GM10248 (cell line): ENCODE measurements at regions not wholly inside any gene's neighbourhood (a gene's known extent, or its start where the extent isn't known, plus 50 kb on each side); places are given as distances from the start of the nearest gene placed in this dataset.

Experiments
- CTCF ChIA-PET: fragments of 300-600 bp; sonication (Branson Sonifier 250); formaldehyde crosslinking; extraction: SDS; loops from one replicate; lab custom pipeline; 2021; ENCODE audit warnings: antibody characterized with exemption; lab: Yijun Ruan, JAX
- POLR2A ChIA-PET: fragments of 350-650 bp; sonication (Branson Sonifier 250); formaldehyde crosslinking; extraction: SDS; loops from one replicate; lab custom pipeline; 2020; ENCODE audit warnings: antibody characterized with exemption; lab: Yijun Ruan, JAX
- DNase-seq: peaks from one replicate; pipeline ENCODE4 v3.0.0; 2012; ENCODE audit errors: extremely low spot score
- TF ChIP-seq, protein P1 (sequence below): IDR thresholded peaks from 2 replicates; pipeline ENCODE4 v1.5.1; 2012; ENCODE audit warnings: mild to moderate bottlenecking, low read depth; ENCODE audit errors: extremely low read depth, missing control alignments, control extremely low read depth

DNA sequence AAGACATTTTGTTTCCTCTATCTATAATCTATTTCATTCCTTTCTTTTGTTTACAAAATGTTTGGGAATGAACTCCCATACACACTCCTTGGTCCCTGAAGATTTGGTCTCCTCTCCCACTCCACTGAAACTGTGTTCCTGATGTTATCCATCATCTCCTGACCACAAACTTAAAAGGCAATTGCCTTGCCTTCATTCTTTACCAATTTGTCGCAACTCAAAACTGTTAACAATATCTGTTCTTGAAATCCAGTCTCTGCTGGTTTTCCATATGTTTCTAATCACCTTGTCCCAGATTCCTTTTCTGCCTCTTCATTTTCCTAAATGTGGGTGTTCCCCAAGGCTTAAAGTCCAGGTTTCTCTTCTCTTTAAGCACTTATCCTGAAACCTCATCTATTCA lies 262.2 kb upstream of the TTC29 start:
- TF ChIP-seq, protein P1, sequence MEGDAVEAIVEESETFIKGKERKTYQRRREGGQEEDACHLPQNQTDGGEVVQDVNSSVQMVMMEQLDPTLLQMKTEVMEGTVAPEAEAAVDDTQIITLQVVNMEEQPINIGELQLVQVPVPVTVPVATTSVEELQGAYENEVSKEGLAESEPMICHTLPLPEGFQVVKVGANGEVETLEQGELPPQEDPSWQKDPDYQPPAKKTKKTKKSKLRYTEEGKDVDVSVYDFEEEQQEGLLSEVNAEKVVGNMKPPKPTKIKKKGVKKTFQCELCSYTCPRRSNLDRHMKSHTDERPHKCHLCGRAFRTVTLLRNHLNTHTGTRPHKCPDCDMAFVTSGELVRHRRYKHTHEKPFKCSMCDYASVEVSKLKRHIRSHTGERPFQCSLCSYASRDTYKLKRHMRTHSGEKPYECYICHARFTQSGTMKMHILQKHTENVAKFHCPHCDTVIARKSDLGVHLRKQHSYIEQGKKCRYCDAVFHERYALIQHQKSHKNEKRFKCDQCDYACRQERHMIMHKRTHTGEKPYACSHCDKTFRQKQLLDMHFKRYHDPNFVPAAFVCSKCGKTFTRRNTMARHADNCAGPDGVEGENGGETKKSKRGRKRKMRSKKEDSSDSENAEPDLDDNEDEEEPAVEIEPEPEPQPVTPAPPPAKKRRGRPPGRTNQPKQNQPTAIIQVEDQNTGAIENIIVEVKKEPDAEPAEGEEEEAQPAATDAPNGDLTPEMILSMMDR, result no peak
- ChIA-PET CTCF (interaction anchor here (1.1 to 1.8 kb wide), 2 partner anchors 10 to 13 kb away, joined by 3 to 4 read pairs; no protein-coding TSS in a partner anchor), POLR2A (no interaction called here)
- DNase-seq, result no peak

DNA sequence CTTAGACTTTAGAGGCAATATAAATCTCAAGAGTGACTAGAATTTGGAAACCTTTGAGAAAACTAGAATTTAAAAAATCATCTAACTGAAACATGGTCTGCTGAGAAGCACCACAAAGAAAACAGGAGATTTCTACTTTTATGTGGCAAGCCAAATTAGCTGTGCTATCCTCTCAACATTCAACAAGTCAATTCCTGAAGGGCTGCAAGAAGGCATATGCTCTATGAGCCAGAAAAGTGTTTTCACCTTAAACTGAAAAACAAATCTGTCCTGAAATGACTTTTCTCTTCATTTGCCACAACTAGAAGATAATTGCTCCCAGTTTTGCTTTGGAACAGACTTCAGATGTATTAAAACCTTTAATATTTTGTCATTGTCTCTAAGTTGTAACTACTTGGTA lies 263.2 kb upstream of the EDNRA start:
- TF ChIP-seq, protein P1, result no peak
- no peak for DNase-seq
- ChIA-PET POLR2A (no interaction called here), CTCF (interaction anchor here (0.8 kb wide), 1 partner anchor 11 kb away, joined by 4 read pairs; no protein-coding TSS in a partner anchor)

DNA sequence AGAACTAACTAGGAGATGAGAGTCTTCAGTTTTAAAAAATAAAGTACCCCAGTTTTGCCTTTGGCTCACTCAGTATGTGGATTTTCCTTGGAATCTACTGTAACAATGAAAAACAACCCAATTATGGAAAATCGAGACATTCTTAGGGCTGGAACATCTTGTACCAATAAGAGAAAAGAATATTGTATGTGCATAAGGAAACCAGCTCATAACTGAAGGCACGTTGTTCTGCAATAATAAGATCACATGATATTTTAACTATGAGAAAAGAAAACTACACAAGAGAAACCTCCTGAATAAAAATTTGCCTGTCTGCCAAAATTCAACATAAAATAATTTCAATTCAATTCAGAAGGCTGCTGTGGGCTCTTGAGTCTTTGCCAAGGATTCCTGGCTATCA lies 261.8 kb upstream of the EDNRA start:
- TF ChIP-seq, protein P1, result no peak
- no peak for DNase-seq
- ChIA-PET CTCF (no interaction called here), POLR2A (no interaction called here)

DNA sequence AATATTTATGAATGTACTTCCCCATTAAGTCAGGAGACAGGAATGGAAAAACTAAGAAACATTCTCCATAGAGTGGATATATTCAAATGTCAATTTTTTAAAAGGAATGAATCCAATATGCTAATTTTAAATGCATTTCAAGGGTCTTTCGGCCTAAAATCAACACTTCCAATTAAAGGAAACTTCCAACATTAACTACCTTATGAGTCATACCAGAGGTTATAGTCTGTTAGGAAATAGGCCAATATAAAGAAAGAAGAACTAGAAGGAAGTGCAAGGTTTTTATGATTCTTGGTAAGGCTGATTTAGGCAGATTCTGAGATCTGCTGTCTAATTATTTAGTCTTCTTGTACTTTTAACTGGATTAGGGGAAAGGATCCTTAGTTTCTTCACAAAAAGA lies 260.1 kb upstream of the EDNRA start:
- TF ChIP-seq, protein P1, result no peak
- POLR2A ChIA-PET, result no interaction called here

DNA sequence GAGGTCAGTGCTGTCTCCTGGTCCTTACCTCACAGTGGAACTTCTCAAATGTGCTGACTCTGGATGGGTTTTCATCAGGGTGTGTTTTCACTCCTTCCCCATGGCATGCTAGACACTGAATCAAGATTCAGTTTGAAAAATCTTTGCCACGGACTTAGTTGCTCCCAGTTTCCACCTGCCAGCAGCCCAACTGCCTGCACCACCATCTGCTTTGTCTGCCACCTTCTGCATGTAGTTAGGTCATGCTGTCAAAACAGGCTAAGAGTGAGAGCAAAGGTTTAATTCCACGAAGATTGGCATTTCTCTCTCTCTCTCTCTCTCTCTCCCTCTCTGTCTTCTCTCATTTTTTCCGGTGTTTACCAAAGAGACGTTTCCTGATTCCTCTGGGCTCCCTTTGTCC lies 258.0 kb upstream of the EDNRA start:
- TF ChIP-seq, protein P1, result no peak
- CTCF ChIA-PET, result no interaction called here
- POLR2A ChIA-PET, result no interaction called here
- DNase-seq, result no peak

More for the DNA sequence above, 260.1 kb upstream of the EDNRA start:
- no peak for DNase-seq
- CTCF ChIA-PET, result no interaction called here

DNA sequence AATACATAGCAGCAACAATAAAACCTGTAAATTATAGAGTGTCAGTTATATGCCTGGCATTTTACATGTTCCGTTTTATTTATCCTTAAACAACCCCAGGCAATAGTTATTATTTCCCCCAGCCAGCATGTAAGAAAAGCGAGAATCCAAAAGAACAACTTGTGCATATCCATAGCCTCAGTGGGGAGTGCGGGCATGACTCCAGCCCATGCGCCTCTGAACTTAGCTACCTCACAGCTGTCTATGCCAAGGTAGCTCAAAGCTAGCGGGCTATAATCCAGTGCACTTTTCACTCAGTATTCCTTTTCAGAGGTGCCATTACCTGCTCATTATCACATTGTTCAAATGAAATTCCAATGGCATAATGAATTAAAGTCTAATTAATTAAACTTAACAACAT lies 257.3 kb upstream of the EDNRA start:
- no peak for DNase-seq
- ChIA-PET CTCF (no interaction called here), POLR2A (no interaction called here)
- TF ChIP-seq, protein P1, result no peak

DNA sequence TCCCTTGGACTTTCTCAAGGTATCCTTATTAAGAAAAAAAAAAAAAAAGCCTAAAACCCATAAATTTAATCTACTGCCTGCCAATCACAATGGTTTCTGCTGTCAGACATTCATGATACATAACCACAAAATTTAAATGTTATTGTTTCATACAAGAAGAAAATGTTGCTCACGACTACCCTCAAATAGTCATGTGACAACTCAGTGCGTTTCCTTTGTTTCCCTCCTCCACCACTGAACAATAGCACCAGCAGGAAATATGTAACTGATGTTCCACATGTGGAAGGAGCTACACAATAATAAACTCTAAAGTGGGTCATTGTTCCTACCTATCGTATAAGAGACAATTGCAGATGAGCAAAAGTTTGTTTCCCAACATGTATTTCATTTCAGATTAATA lies 244.1 kb upstream of the EDNRA start:
- CTCF ChIA-PET, result no interaction called here
- POLR2A ChIA-PET, result no interaction called here
- no peak for DNase-seq
- TF ChIP-seq, protein P1, result no peak
